ENCODE measurements at regions not wholly inside any gene's neighbourhood (a gene's known extent, or its start where the extent isn't known, plus 50 kb on each side); places are given as distances from the start of the nearest gene placed in this dataset.

DNA sequence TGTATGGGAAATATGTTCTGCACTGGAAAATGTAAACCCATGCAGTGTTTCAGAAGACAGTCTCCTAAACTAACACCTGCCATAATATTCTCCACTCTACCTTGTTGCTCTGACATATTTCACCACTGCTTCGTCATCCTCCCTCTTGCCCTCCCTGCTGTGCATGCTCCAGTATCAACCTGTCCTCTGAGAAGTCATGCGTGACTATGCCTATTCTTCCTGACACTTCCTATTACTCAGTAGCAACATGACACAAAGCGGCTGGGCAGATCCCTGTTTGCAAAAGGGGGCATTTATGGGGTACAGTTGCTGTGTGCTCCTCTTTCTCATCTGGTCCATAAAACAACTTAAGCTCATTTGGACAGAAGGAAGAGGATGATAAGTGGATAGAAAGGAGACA lies 805.6 kb upstream of the EEF2KMT start:
- no peak for DNase-seq (ENCODE audit: low spot score)

DNA sequence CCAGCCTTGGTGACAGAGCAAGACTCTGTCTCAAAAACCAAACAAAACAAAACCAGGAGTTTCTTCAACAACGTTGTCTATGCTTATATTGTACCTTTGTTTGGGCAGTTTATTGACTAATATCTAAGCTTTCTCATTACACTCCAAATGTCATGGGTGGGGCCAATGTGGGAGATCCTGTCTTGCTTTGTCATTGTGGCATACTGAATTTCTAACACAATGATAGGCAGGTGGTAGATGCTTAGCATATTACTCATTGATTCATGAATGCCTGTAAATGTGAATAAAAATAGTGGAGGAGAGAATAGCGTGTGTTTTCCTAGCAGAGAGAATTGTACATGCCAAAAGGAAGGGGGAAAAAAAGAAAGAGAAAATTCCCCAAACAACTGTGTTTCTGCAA lies 802.5 kb upstream of the EEF2KMT start:
- DNase-seq (ENCODE audit: low spot score) = no peak

DNA sequence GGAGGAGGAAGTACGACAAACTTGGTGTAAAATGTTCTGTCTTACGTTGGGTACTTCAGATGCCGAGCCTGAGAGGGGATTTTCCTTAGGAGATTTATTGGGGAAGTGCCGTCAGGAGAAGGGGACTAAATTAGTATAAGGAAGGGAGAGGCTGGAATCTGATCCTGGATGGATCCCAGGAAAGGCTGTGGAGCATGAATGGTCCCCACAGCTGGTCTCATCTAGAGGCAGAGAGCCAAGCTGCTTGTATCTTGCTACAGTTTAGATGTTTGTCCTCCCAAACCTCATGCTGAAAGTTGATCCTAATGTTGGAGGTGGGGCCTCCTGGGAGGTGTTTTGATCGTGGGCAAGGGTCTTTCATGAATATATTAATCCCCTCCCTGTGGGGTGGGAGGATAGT lies 798.4 kb upstream of the EEF2KMT start:
- DNase-seq (ENCODE audit: low spot score) = no peak

DNA sequence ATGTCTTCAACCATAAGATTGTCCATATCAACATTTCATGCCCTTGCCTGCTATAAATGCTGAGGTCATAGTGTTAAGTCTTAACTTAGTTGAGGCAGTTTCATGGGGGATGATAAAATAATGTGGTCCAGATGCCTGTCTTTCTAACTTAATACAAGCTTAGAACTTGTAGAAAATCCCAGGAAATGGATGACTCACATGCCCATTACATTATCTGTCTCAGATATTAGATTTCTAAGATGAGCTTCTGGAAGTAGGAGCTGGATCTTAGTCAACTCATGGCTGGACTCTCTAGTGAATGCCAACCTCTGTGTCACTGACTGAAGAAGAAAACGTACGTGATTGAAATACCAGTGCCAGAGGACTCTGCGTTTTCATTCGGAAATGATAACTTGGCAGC lies 797.5 kb upstream of the EEF2KMT start:
- DNase-seq (ENCODE audit: low spot score) = no peak

DNA sequence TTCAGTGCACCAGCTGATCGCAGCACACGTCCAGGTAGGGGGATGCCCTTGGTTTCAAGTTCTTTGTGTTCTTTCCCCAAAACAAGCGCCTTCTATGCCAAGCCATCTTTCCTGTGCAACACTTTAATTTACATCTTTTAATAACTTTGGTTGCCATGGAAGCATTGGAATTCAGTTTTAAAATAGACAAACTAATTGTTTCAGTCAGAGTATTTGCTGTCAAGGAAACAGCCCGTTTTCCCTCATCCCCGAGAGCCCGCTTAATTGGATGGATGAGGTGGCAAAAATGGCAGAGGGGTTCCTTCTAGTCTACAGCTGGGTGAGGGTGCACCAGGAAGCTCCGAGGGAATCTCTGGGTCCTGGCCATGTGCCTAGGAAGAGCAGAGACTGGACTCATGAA lies 793.7 kb upstream of the EEF2KMT start:
- no peak for DNase-seq (ENCODE audit: low spot score)

DNA sequence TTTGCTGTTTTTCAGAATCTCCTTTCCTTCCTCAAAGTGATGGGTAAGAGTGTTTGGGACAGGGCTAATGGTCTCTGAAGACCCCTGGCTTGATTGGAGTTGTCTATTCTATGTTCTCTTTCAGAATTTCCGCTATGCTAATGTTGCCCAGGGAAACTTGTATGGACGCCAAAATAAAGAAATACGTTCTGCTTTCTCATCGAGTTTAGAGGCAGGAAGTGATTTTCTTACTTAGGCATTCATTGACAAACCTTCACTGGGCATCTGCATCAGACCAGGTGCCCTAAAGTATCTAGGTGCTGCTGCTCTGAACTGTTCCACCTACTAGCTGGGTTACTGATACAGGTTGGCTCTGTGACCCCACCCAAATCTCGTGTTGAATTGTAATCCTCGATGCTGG lies 787.9 kb upstream of the EEF2KMT start:
- no peak for DNase-seq (ENCODE audit: low spot score)

DNA sequence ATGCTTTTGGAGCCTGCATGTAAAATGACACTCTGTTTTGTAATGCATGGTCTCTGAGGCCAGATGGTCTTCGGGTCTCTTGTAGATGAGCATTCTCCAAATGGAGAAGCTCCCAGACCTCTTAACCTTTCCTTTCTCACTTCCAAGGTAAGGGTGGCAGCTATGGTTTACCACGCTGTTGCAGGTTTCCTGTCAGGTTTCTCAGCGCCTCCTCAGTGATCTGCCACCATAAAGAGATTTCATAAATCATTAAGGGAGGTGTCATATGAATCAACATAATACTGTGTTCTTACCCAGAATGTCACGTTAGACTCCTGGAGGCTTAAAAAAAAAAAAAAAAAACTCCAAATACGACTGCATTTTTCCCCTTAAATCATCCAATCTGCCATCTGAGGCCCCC lies 787.4 kb upstream of the EEF2KMT start:
- no peak for DNase-seq (ENCODE audit: low spot score)

DNA sequence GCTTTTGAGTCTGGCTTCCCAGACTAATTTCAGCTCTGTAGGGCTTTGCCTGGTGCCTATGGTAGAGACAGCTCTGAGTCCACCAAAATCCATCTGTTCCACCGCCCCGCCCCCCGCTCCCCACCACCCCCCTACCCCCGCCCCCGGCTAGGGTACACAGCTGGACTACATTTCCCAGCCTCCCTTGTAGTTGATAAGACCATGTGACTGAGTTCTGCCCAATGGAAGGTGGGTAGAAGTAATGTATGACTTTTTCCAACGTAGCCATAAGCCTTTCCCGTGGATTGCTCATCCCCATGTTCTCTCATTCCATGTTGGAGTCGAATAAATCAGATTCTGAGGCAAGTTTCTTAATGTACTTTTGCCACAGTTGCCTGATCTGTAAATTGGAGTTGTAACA lies 786.7 kb upstream of the EEF2KMT start:
- DNase-seq (ENCODE audit: low spot score) = no peak

DNA sequence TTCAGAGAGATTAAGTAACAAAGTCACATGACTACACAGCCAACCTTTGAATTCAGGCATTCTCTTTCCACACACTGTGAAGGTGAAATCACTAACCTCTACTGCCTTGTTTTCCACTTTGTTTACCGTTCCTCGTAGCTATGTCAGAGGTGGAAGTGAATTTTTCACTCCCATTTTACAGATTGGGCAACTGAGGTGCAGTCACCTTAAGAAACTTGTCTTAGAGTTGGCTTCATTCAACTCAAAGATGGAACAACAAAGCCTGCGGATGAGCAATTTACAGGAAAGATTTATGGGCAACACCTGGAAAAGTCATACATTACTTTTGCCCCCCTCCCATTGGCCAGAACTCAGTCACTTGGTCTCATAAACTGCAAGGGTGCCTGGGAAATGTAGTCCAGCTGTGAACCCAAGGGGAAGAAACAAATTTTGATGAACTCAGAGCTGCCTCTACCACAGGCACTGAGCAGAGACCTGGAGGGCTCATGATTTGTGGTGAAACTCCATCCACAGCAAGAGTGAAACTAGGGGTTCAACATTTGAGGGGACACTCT lies 784.6 kb upstream of the EEF2KMT start:
- no peak for DNase-seq (ENCODE audit: low spot score)

DNA sequence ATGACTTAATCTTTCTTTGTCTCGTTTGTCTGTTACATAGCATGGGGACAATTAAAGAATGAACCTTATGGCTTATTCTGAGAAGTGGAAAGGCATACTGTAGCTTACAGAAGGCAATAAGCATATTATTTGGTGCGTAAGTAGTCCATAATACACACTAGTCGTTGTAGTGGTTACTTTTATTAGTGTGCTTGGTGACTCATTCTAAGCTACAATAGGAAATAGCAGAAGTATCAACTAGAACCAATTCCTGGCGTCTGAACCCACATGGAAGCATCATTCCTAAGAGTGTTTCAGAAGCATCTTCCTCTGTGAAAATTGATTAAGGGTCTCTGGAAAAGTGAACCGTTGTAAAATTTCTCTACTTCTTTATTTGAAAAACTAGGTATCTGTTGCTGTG lies 777.8 kb upstream of the EEF2KMT start:
- no peak for DNase-seq (ENCODE audit: low spot score)

DNA sequence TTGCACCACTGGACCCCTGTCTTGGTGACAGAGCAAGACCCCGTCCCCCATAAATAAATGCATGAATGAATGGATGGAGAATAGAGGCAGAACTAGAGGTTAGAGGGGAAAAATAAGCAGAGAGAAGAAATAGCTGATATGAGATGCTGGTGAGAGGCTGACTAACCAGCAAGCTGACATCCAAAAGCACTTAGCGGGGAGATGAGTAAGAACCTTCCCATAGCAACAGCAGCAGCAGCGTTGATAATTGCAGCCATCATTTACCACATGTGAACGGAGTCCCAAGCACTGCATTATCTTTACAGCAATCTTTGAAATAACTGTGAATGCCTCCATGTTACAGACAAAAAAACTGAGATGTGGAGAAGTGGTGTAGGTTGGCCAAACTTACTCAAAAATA lies 777.3 kb upstream of the EEF2KMT start:
- DNase-seq (ENCODE audit: low spot score) = no peak

DNA sequence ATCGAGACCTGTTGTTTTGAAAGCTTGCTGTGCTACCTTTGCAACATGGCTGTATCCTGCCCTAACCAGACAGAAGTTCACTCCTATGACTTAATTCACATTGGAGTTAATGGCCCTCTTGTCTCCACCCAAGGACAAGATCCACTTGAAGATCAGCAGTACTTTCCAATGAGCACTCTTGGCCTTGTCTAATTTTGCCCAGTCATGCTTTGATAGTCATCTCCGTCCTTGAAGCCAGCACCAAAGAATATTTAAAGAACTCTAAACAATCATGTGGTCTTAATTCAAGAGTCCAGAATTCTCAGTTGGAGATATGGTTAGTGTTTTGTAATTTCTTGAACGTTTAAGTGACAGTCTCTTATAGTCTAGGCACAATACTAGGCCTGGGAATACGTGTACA lies 775.6 kb upstream of the EEF2KMT start:
- DNase-seq (ENCODE audit: low spot score) = no peak

DNA sequence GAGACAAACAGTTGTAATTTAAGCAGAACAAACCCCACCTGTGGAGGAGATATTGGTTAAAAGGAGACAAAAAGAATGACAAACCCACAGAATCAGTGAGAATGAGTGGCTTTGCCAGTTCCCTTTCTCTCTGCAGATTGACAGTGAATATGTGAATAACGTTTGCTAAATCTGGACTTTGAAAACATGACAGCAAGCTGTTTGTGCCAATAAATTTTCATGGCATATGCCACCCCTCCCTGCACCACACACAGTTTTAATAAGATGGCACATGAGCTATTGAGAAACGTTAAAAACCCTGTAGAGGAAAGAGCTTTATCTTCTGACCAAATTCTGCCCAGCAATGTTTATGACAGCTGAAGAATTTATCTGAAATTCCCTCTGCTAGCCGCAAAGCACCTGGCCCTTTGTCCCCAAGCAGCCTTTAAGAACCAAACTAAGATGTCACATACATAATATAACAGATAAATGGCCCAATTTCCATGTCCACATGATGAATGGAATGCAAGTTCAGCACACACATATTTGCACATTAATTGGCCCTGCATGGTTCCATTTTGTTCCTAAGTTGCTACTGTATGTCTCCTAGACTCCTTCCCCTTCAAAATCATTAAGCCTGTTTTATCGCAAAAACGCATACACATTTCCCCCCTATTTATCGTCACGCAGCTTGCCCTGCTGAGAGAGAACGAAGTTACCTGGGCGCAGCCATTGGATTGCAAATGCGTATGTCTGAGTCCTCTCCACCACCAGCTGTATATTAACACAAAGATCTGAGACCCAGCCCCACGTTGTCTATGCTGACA lies 773.5 kb upstream of the EEF2KMT start:
- no peak for DNase-seq (ENCODE audit: low spot score)

DNA sequence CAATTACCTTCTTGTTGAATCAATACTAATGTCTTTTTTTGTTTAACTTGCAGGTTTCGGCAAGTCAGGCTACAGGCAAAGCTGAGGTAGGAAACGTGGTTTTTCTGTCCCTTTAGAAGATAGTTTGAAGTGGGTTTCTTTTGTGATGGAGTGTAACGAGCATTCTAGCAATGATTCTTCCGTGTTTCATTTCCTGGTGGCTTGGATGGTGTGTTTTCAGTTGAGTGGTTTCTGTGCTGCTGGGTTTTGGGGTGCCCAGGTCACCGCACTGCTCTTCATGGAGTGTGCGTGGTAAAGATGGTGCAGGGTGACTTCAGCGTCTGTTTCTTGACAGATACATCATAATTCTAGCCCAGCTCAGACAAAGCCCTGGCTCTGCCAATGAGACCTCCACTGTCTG lies 769.7 kb upstream of the EEF2KMT start:
- DNase-seq (ENCODE audit: low spot score) = no peak

DNA sequence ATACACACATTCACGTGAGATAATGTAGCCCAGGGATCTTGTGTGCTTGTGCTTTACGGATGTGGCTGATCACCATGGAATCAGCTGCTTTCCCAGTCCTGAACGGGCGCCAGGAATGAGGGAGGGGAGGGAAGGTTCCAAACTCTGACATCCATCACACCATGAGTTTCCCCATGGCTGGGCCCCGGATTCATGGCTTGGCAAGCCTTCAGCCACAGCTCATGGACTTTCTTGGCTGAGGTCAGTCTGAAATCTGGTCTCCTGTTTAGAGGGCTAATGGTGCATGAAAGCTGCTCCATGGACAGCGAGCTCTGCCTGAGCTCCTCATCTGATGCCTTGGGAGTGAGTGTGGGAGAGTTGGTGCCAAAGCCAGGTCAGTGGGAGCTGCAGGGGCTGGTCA lies 767.6 kb upstream of the EEF2KMT start:
- DNase-seq (ENCODE audit: low spot score) = no peak

DNA sequence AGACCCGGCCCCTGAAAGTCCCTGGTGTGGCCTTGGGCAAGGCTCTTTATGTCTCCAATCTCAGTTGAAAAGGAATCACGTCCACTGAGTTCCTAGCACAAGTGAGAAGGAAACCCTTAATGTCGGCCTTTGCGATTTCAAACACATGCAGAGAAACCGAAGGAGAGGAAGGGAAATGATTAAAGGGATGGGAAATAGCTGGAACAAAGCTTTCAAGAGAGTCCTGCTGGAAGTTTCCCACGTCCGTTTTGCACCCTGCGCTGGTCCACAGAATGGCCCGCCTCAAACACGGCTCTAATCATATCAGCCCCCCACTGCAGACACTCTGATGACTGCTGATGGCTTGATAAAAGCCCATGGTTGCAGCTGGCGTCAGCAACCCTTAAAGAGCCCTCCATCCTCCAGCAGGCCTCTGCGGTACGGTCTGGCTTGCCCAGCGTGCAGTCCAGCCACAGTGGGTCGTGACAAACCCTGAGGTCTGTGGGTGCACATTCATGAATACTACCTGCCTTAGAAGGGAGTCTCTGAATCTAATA lies 765.5 kb upstream of the EEF2KMT start:
- DNase-seq (ENCODE audit: low spot score) = no peak

DNA sequence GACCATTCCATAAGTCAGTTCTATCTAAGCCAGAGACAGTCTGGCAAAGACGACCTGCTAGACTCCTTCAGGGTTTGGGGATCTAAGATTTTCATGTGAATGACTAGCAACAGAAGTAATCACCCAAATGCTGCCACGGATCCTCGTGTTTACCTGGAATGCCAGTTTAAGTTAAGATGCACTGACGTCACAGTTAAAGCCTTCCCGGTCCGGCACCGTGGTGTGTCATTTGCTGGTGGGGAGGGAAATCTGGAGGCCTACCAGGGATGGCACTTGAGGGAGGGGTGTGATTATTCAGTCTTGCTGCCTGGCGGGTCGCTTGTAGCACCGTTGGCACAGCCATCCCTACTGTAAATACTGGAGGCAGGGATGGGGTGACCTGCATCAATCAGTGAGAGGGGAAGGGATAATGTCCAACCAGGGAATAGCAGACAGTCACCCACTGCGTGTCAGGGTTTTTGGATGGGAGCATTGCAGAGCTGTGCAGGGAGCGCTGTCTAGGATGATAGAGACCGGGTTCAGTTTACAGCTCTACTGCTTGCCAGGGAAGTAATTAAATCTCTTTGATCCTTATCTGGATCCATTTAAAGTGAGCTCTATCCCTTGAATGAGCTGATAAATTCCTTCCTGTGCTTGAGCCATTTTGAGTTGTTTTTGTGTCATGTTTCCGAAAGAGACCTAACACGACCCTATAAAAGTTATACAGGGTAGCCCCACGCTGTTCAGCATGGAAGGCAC lies 764.7 kb upstream of the EEF2KMT start:
- no peak for DNase-seq (ENCODE audit: low spot score)

DNA sequence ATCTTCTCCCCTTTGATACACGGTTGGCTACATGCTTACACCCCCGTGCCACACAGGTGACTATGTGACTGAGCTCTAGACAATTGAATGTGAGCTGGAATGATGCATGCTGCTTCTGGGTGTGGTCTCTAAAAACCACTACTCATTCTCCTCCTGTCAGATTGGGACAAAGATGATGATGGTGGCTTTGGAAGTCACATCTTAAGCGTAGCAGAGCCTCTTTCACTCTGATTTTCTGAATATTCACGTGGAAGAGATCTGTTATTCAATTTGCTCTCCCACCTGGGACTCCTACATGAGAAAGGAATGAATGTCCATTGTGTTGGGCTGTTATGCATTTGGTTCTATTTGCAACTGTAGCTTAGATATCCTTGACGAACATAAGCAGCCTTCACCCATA lies 763.6 kb upstream of the EEF2KMT start:
- no peak for DNase-seq (ENCODE audit: low spot score)

DNA sequence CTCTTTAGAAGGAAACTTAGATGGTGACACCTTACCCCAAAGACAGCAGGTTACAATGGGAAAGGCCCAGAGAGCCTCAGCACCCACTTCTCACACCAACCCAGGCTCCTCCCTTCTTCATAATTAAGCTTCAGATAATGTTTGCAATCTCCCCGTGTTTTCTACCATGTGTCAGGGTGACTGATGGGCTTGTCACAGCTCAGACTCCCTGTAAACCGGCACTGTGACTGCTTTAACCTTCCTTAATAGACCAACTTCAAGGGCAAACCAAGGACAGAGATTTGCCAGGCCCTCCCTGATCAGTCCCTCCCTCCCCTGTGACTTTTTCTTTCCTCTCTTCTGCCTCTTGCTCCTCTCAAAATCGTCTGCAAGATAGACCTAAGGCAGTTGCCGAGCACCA lies 760.6 kb upstream of the EEF2KMT start:
- DNase-seq (ENCODE audit: low spot score) = no peak

DNA sequence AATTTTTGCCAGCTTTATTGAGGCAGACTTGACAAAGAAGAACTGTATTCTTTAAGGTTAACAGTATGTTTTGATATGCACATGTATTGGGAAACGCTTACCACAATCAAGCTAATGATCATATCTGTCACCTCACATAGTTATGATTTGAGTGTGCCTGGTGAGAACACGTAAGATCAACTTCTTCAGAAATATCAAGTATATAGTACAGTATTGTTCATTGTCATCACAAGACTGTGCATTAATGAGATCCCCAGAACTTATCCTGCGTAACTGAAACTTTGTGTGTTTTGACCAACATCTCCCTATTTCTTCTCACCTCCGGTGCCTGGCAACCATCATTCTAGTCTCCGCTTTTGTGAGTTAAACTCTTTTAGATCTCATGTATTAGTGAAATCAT lies 756.4 kb upstream of the EEF2KMT start:
- DNase-seq (ENCODE audit: low spot score) = no peak

DNA sequence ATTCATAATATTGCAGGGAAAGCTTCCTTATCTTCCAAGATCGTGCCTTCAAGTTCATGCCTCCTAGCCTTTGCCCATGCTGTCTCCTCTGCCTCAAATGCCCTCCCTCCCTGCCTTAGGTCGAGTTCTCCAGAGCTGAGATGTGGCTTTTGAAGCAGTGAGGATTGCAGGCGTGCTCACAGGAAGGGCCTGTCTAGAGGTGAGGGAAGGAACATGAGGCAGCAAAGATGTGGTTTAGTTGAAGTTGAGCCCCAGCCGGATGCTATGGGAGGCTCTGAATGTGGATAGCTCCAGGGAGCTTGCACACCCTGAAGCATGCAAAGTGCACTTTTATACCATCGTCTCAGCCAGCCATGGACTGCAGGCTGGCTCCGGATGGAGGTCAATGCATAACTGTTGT lies 754.6 kb upstream of the EEF2KMT start:
- no peak for DNase-seq (ENCODE audit: low spot score)

DNA sequence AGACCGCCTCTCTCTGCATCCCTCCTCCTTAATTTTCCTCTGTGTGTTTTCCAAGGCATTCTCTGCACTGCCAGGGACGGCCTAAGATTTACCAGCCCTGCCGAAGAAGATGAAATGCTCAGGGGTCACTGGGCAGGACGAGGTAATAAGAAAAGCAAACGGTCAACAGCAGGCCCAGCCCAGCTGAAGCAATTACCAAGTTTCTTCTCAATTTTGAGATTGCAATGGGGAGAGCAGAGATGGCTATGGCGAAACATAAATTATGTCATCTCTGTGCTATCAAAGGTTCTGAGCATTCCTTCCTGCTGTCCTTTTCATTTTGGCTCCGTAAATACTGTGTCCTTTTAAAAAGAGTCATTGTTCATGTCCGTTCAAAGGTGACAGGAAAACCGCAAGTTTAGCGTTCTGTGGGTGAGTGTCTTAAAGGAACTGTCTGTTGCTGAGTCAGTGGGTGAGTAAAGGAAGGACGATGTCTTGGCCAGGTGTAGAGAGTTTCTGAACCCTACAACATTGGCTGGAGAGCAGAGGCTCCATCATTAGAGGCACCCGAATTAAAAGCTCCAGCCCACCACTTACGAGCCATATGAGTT lies 753.9 kb upstream of the EEF2KMT start:
- DNase-seq (ENCODE audit: low spot score) = no peak

All from left forelimb (tissue), 1 donor.